ENCODE measurements at regions not wholly inside any gene's neighbourhood (a gene's known extent, or its start where the extent isn't known, plus 50 kb on each side); places are given as distances from the start of the nearest gene placed in this dataset.

DNA sequence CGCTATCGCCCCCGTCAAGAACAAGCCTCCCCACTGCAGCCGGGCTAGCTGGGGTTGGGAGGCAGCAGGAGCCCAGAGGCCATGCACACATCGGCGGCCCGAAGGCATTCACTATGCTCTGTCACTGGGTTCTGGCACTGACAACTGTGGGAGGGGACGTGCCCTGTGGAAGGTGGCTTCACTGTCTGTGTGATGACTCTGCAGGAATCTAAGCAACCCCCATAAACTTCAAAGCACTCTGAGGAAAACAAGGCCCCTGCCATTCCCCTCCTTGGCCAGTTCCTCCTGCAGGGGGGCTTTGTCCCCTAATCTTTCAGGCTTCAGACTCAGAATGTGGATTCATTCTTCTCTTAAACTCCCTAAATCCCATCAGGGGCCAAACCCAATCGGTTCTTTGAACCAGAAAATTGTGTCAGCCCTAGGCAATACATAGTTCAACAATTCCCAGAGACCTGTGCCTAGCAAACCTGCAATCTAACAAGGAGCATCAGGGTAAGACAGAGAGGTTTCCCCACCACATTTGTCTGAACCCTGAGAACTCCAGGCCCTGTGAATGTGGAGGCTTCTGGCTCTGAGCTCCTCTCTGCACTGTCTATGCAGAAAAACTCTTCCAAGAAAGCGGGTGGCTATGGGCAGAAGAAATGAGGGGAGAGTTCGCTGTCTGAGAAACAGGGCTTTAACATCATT lies 1477.2 kb downstream of the TBC1D22A start:
- no peaks in the 10 kb centered on the region for H4K20me1 ChIP-seq (ENCODE audit: insufficient read depth, low read length)
- CTCF ChIA-PET, result interaction anchor here (0.6 kb wide), 1 partner anchor 828 kb away, joined by 4 read pairs; no protein-coding TSS in a partner anchor

More for the DNA sequence above, 1477.2 kb downstream of the TBC1D22A start:
- Histone ChIP-seq H3K27me3 (ENCODE audit: control insufficient read depth, insufficient read depth, low read length) (no peaks in the 10 kb centered on the region), H2AFZ (replicated peaks; ENCODE audit: low read length, poor library complexity) (no peak overlapping the region), H3K9me1 (ENCODE audit: insufficient read depth, low read length) (no peaks in the 10 kb centered on the region), H3K4me2 (ENCODE audit: low read depth, low read length) (no peak overlapping the region), H2BK5ac (ENCODE audit: low read depth, low read length, poor library complexity, severe bottlenecking) (no peak overlapping the region), H3K36me3 (ENCODE audit: control insufficient read depth, insufficient read depth, low read length) (no peaks in the 10 kb centered on the region), H3K4me3 (ENCODE audit: insufficient read depth, low read depth, low read length) (no peak overlapping the region), H3K79me1 (ENCODE audit: low read depth in 1 of 2, low read length in 2 of 2) (no peaks in the 10 kb centered on the region), H2AK5ac (ENCODE audit: low read depth, low read length) (no peak overlapping the region), H2BK120ac (ENCODE audit: low read depth, low read length) (no peak overlapping the region), H3K27ac (ENCODE audit: insufficient read depth, low read length) (no peak overlapping the region), H2BK20ac (ENCODE audit: low read depth, low read length) (no peak overlapping the region), H4K91ac (ENCODE audit: insufficient read depth, low read depth, low read length) (no peak overlapping the region), H3K23ac (ENCODE audit: low read depth, low read length) (no peak overlapping the region), H3K14ac (replicated peaks; ENCODE audit: low read depth, low read length) (no peak overlapping the region), H3K4me1 (ENCODE audit: control insufficient read depth, insufficient read depth, low read length) (no peaks in the 10 kb centered on the region), H3K4ac (ENCODE audit: low read depth, low read length) (no peak overlapping the region), H3K18ac (ENCODE audit: low read depth, low read length) (no peak overlapping the region), H3K9me3 (ENCODE audit: control insufficient read depth, insufficient read depth, low read length) (peaks cover 62% of the 10 kb centered on the region), H2AK9ac (replicated peaks; ENCODE audit: low read depth, low read length, poor library complexity) (no peak overlapping the region), H3K9ac (ENCODE audit: low read depth, low read length) (no peak overlapping the region), H4K5ac (ENCODE audit: low read depth, low read length) (no peak overlapping the region), H3K56ac (ENCODE audit: extremely low read depth, insufficient read depth, low read length) (no peak overlapping the region), H4K8ac (ENCODE audit: low read depth in 2 of 2, low read length in 2 of 2) (no peak overlapping the region), H2BK15ac (ENCODE audit: low read depth, low read length) (no peak overlapping the region)
- DNase-seq, result no peak
- POLR2A ChIA-PET (ENCODE audit: unreplicated experiment), result no interaction called here
- no peak for TF ChIP-seq POLR2A (IDR thresholded peaks at IDR 0.05; ENCODE audit: low read depth, low read length)
- no peak for TF ChIP-seq CEBPB (IDR thresholded peaks at IDR 0.05; ENCODE audit: low read depth, low read length)
- no peak for TF ChIP-seq RAD21 (IDR thresholded peaks at IDR 0.05; ENCODE audit: low read length)
- no peak for TF ChIP-seq FOS (IDR thresholded peaks at IDR 0.05; ENCODE audit: low read depth, low read length)
- no peak for TF ChIP-seq BHLHE40 (IDR thresholded peaks at IDR 0.05; ENCODE audit: low read depth, low read length)
- no TSS peak for BruUV-seq (replicated peaks)
- in situ Hi-C loops (cut with MboI; ENCODE audit: low sequenced_read_pairs) (no loop called here), intact Hi-C loops (cut with micrococcal nuclease) (no loop called here), dilution Hi-C loops (cut with HindIII; ENCODE audit: low sequenced_read_pairs, unreplicated experiment) (no loop called here)
- ATAC-seq (ENCODE audit: low read depth), result no peak
- WGBS, 2 experiments (ENCODE audit: extremely low coverage in 2 of 2, insufficient read length in 1 of 2), result no CpG with 5 or more reads among the region's 11 CpGs

All from IMR-90 (cell line).